GM21825 (cell line): ENCODE measurements at regions not wholly inside any gene's neighbourhood (a gene's known extent, or its start where the extent isn't known, plus 50 kb on each side); places are given as distances from the start of the nearest gene placed in this dataset.
"Not testable (repeated sequence)": the region's sequence is repeated elsewhere in the genome, so short reads cannot be mapped to it uniquely, and the experiment has no call there.

Source experiments
- ATAC-seq: cut with Tn5 transposase; IDR thresholded peaks from one replicate; pipeline ENCODE4 v1.9.1; 2021; ENCODE audit warnings: mild to moderate bottlenecking, moderate library complexity; ENCODE audit not compliant: unreplicated experiment

DNA sequence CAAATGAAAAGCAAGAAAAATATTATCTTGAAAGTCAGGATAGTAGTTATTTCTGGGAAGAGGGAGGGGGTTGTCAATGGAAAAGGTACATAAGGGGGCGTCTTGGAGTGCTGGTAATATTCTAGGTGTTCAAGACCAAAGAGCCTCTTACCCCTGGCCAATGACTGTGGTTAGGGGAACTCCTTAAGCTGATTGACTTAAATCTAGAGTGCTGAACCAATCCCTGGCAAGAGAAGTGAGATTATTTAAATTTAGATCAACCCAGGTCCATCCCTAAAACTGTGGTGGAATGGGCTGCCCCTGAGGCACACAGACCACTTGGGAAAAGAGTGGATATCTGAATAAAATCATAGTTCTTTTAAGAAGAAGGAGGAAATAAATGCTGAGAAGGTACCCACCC, 174.1 kb downstream of the COPRS start:
- no peak for ATAC-seq

- ATAC-seq = no peak
Observed at GRCh38 chr17:31680126-31680525, 178.9 kb downstream of the COPRS start.

GRCh38 chr17:31679667-31680066, 179.4 kb downstream of the COPRS start:
- ATAC-seq = no peak

GRCh38 chr17:31678431-31678830, 180.6 kb downstream of the COPRS start:
- no peak for ATAC-seq

DNA sequence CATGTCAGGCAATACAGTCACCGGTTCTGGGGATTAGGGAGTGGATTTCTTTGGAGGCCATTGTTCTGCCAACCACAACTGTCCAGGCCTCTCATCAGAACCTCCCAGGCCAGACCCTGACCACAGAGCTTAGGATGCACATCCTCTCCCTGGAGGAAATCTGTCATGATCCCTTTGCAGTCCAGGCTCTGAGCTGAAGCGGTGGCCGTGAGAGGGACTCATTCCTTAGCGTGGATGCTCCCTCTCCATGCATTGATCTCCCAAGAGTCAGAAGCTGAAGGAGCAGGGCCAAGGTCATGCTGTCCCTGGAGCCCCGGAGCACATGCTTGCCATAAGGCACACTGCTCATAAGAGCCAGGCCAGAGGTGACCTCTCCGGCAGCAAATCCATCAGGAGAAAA, 181.4 kb downstream of the COPRS start:
- ATAC-seq = no peak

DNA sequence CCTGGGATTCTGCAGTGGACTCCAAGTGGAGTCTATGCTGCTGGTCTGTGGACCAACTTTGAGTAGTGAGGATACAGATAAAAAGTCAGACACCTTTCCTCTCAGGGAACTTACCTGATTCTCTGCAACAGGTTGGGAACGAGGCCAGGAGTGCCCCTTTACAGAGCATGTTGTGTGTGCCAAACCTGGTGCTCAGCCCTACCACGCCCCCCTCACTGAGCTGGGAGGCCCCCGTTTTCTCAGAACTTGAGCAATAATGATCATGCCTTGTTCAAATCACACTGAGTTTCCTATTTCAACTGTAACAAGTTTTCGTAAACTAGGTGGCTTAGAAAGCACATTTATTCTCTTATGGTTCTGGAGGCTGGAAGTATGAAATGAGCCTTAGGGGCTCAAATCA, 182.0 kb downstream of the COPRS start:
- ATAC-seq = no peak

- not testable (repeated sequence) for ATAC-seq
Observed at GRCh38 chr17:31675392-31675791, 183.7 kb downstream of the COPRS start.

- ATAC-seq = no peak
Observed at GRCh38 chr17:31674717-31675349, 184.2 kb downstream of the COPRS start.

- ATAC-seq = no peak
Observed at GRCh38 chr17:31674305-31674704, 184.7 kb downstream of the COPRS start.

DNA sequence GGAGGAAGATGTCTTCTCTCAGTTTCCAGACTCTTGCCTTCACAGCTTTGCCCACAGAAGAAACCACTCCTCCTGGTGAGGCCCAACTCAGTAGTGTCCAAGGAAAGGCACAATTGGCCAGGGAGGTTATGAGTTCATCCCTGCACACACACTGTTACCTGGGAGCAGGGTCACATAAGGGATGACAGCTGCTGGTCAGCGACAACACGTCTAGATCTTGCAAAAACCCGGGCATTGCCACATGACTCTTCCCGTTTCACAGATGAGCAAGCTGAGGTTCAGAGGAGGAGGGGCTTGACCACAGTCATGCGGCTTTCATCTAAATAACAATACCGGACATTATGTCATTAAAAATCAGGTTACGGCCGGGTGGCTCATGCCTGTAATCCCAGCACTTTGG, 186.0 kb downstream of the COPRS start:
- no peak for ATAC-seq

- ATAC-seq = no peak
Observed at GRCh38 chr17:31672161-31672819, 186.8 kb downstream of the COPRS start.

GRCh38 chr17:31663576-31663975, 195.5 kb downstream of the COPRS start:
- no peak for ATAC-seq

GRCh38 chr17:31660684-31661083, 198.4 kb downstream of the COPRS start:
- no peak for ATAC-seq

DNA sequence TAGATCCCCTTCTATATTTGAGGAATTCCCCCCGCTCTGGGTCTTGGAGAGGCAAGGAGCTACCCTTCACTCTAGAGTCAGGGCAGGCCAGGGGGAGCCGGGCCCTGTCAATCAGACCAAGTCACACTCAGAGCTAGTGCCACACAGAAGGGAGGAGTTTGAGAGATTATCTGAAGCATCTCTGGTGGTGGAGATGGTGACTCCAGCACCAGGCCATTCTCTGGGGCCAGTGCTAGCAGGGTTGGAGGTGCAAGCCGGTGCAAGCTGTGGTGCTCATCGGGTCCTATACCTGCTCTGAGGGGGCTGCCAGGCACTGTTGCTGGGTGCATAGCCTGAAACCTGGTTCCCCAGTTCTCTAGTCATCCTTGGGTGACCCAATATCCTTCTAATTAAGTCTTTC, 201.2 kb downstream of the COPRS start:
- no peak for ATAC-seq

DNA sequence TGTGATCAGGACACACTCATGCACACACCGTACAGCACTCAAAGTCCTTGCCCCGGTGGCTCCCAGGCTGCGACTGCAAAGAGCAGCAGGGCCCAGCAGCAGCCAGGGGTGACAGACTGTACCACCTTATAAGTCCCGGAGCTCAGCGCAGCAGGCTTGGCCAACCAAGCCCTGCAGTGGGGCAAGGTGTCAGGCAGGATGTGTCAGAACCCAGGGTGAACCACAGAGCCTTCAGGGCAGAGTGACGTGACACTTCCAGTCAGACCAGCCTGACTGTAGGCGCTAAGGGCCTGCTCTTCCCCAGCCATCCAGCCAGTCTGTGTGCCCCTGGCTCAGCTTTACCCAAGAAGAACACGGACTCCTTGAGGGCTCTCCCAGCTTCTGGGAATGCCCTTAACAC, 204.1 kb downstream of the COPRS start:
- no peak for ATAC-seq

- no peak for ATAC-seq
Observed at GRCh38 chr17:31653691-31654090, 205.4 kb downstream of the COPRS start.

GRCh38 chr17:31650756-31651520, 208.1 kb downstream of the COPRS start:
- ATAC-seq = no peak

GRCh38 chr17:31649302-31649701, 209.7 kb downstream of the COPRS start:
- no peak for ATAC-seq

- ATAC-seq = no peak
Observed at GRCh38 chr17:31647661-31648060, 211.4 kb downstream of the COPRS start.

DNA sequence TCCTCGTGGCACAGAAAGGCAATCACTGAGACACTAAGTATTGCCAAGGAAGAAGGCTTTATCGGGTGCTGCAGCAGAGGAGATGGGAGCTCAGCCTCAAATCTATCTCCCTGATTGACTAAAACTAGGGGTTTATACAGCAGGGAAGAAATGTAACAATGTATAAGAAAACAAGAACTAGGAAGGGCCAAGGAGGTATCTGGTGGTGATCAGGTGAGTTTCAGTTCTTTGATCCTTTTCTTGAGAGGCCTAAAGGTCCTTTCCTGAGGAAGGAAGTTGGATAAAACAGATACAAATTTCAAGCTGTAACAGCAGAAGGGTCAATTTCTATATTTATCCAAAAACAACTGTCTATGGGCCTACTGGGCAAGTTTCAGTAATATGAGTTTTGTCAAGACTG, 212.4 kb downstream of the COPRS start:
- no peak for ATAC-seq

DNA sequence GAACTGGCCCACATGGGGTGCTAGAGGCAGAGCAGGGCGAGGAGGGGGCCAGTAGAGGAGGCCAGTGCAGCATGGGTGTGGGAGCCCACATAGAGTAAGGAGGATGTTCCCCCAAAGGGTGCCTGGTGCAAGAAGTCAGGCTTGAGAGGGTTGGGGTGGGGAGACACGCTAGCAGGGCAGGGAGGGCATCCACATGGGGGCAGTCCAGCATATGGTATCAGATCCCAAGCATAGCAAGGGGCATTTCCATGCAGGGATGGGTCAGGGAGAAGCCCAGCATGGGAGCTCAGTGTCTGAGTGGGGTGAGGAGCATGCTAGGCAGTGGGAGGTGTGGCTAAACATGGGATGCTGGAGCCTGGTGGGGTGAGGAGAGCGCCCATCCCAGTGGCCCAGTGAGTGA, 213.7 kb downstream of the COPRS start:
- ATAC-seq = no peak

DNA sequence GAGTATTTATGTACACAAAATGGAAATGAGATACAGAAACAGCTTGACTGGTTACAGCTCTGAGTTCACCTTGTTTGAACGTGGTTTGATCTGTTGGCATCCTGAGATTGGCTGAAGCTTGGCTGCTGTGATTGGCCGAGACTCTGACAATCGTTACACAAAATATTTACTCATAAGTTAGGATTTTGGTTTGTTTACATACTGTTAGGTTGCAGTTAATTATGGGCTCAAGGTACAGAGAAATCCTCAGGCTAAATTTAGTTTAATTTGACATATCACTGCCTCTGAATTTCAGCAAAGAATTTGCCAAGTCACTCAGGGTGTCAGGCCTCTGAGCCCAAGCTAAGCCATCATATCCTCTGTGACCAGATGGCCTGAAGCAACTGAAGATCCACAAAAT, 227.3 kb downstream of the COPRS start:
- no peak for ATAC-seq
